DOHH2 (cell line): ENCODE measurements at regions not wholly inside any gene's neighbourhood (a gene's known extent, or its start where the extent isn't known, plus 50 kb on each side); places are given as distances from the start of the nearest gene placed in this dataset.

Source experiments
- EZH2phosphoT487 ChIP-seq: fragments of 200-600 bp; sonication (generic); IDR thresholded peaks from 2 replicates; pipeline ENCODE4 v1.6.1; 2017; ENCODE audit warnings: borderline replicate concordance, mild to moderate bottlenecking, antibody characterized with exemption, low read length, moderate library complexity, mixed read lengths
- TF ChIP-seq, protein P1 (sequence below): fragments of 200-600 bp; sonication (generic); IDR thresholded peaks from one replicate; pipeline ENCODE4 v1.5.1; 2014; ENCODE audit warnings: antibody characterized with exemption, mild to moderate bottlenecking, low read depth, low read length; ENCODE audit not compliant: poor library complexity, severe bottlenecking

DNA sequence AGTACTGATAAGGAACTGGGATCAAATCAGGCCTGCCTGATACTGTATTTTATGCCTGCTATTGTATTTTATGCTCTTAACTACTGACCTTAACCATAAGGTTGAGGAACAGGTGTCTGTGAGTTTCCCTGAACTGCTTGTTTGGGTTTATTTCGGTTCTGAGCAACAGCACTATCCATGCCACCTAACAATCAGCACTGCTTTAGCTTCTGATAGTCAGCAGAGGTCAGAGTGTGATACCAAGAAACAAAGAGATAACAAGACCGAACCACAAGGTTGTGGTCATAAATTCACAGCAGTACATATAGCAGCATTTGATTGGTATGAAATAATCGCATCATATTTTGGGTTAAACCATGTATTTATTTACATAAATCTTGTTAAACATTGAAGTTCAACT, 362.2 kb downstream of the FGF13 start:
- TF ChIP-seq, protein P1, sequence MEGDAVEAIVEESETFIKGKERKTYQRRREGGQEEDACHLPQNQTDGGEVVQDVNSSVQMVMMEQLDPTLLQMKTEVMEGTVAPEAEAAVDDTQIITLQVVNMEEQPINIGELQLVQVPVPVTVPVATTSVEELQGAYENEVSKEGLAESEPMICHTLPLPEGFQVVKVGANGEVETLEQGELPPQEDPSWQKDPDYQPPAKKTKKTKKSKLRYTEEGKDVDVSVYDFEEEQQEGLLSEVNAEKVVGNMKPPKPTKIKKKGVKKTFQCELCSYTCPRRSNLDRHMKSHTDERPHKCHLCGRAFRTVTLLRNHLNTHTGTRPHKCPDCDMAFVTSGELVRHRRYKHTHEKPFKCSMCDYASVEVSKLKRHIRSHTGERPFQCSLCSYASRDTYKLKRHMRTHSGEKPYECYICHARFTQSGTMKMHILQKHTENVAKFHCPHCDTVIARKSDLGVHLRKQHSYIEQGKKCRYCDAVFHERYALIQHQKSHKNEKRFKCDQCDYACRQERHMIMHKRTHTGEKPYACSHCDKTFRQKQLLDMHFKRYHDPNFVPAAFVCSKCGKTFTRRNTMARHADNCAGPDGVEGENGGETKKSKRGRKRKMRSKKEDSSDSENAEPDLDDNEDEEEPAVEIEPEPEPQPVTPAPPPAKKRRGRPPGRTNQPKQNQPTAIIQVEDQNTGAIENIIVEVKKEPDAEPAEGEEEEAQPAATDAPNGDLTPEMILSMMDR, result no peak
- TF ChIP-seq EZH2phosphoT487, result no peak
